Uterus (tissue), 2 donors: ENCODE measurements at regions not wholly inside any gene's neighbourhood (a gene's known extent, or its start where the extent isn't known, plus 50 kb on each side); places are given as distances from the start of the nearest gene placed in this dataset.

ENCODE experiments used
- POLR2A ChIP-seq, 2 donors: fragments of 450-650 bp; IDR thresholded peaks; one replicate each; pipeline ENCODE4 v1.6.1; 2016; ENCODE audit warnings: antibody characterized with exemption in 2 of 2, mild to moderate bottlenecking in 1 of 2, moderate library complexity in 1 of 2
- TF ChIP-seq, protein P1 (sequence below), 4 experiments: fragments of 200-600 bp in 2 of 4; fragments of 450-650 bp in 2 of 4; sonication (generic) in 2 of 4; IDR thresholded peaks; one replicate each; pipeline ENCODE4 v1.5.1; 2016 to 2019; ENCODE audit warnings: antibody characterized with exemption in 4 of 4, mild to moderate bottlenecking in 2 of 4, moderate library complexity in 1 of 4

GRCh38 chr21:18832950-18833349 lies 429.4 kb upstream of the TMPRSS15 start:
- no peak for TF ChIP-seq POLR2A (IDR thresholded peaks at IDR 0.05)
- TF ChIP-seq, protein P1, sequence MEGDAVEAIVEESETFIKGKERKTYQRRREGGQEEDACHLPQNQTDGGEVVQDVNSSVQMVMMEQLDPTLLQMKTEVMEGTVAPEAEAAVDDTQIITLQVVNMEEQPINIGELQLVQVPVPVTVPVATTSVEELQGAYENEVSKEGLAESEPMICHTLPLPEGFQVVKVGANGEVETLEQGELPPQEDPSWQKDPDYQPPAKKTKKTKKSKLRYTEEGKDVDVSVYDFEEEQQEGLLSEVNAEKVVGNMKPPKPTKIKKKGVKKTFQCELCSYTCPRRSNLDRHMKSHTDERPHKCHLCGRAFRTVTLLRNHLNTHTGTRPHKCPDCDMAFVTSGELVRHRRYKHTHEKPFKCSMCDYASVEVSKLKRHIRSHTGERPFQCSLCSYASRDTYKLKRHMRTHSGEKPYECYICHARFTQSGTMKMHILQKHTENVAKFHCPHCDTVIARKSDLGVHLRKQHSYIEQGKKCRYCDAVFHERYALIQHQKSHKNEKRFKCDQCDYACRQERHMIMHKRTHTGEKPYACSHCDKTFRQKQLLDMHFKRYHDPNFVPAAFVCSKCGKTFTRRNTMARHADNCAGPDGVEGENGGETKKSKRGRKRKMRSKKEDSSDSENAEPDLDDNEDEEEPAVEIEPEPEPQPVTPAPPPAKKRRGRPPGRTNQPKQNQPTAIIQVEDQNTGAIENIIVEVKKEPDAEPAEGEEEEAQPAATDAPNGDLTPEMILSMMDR (IDR thresholded peaks at IDR 0.05) = no peak
